ENCODE measurements at regions not wholly inside any gene's neighbourhood (a gene's known extent, or its start where the extent isn't known, plus 50 kb on each side); places are given as distances from the start of the nearest gene placed in this dataset.
"Not testable (repeated sequence)": the region's sequence is repeated elsewhere in the genome, so short reads cannot be mapped to it uniquely, and the experiment has no call there.

DNA sequence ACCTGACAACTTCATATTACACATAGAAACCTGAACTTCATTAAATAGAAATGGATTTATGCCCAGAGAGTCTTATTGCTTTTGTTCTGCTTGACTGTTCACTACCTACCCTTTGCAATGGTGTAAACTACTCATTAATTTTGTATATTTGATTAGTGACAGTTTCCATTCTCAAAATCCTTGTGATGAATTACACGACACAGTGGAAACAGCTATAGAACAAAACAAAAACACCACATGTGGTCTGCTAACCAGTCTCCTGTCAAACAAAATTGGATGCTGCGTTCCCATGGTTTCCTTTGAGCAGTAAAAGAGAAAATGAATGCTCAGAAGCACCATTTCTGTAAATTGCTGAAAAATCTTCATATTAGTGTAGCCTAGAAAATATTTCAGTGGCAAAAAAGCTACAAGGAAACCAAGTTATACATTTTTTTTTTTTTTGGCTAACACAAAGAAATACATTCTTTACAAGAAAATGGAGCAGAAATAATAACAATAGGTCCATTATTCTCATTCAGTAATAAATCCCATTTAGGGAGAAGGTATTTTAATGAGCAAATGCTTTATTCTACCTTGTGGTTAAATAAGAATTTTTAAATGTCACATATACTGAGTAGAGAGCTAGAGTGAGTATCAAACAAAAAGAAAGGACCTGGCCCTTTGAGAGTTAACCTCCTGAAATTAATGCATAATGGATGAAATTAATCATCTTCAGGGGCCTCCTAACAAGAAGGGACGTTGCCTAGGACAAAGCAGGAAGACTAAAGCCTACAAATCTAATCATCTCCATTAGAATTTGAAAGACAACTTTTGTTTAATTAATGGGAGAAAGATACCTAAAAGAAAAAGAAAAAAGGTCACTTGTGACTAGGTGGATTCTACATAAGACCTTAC lies 355.1 kb upstream of the ZC3H15 start:
- DNase-seq (no peak), ATAC-seq (no peak)
- Mint-ChIP-seq H3K36me3 (ENCODE audit: insufficient read depth) (no peaks in the 10 kb centered on the region), H3K27me3 (ENCODE audit: low read depth) (no peaks in the 10 kb centered on the region), H3K4me3 (no peak overlapping the region), H3K4me1 (ENCODE audit: low read depth) (no peaks in the 10 kb centered on the region), H3K9me3 (no peaks in the 10 kb centered on the region)

DNA sequence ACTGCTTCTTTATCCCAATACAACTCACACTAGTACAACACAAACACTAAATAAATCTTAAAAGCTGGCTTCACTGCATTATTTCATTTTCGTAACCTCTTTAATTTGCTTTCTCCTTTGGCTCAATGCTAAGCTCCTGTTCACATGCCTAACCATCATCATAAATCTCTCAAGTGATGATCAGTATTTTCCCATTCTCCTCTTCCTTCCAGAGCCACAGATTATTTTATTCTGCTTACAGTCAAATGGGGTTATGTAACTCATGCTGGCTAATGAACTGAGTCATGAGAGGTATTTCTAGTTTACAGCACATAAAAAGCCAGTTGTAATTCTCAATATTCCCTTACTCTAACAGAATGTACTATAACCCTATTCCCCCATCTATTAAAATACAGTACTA lies 350.4 kb upstream of the ZC3H15 start:
- Mint-ChIP-seq H3K36me3 (ENCODE audit: insufficient read depth) (no peaks in the 10 kb centered on the region), H3K9me3 (peaks cover 4% of the 10 kb centered on the region), H3K4me1 (ENCODE audit: low read depth) (no peaks in the 10 kb centered on the region), H3K27me3 (ENCODE audit: low read depth) (no peaks in the 10 kb centered on the region), H3K4me3 (no peak overlapping the region)
- no peak for DNase-seq
- ATAC-seq: no peak

DNA sequence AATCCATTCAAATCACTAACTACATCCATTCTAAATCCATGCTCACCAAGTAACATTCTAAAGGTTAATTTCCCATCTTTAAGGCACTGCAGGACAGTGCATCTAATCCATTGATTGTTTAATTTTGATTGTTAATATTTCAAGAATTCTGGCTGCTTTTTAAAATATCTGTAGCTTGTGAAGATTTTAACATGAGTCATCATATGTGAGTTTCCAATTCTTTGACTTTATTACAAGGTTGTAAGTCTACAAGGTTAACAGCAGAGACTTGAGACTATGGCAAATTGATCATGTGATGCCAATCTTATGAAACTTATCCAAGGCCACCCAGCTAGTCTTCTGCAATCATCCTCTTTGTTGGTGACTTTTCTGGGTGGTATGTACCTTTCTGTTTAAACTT lies 349.2 kb upstream of the ZC3H15 start:
- H3K27me3 Mint-ChIP-seq (ENCODE audit: low read depth): no peaks in the 10 kb centered on the region
- no peak for ATAC-seq

DNA sequence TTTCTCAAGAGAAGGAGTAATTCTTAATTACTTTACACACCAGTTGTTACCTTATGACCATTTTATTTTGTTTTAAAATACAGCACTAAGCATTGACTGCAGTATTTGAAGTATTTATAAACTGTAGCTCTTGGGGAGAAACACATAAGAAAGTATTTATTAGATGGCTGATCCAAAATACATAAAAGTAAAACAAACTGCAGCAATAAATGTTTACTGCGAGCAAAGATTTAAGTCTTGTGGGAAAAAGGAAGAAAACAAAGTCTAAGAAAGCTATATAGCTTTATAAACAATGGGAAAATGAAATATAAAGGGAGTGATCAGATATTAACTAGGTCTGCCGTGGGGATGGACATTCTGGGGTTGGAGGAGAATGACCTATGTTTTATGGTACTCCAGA lies 347.2 kb upstream of the ZC3H15 start:
- no peak for DNase-seq
- H3K4me3 Mint-ChIP-seq: no peak overlapping the region
- H3K9me3 Mint-ChIP-seq: peaks cover 4% of the 10 kb centered on the region
- no peaks in the 10 kb centered on the region for H3K27me3 Mint-ChIP-seq (ENCODE audit: low read depth)
- no peaks in the 10 kb centered on the region for H3K4me1 Mint-ChIP-seq (ENCODE audit: low read depth)
- no peaks in the 10 kb centered on the region for H3K36me3 Mint-ChIP-seq (ENCODE audit: insufficient read depth)
- ATAC-seq: no peak

More for the DNA sequence above, 349.2 kb upstream of the ZC3H15 start:
- Mint-ChIP-seq H3K4me1 (ENCODE audit: low read depth) (no peaks in the 10 kb centered on the region), H3K9me3 (peaks cover 4% of the 10 kb centered on the region), H3K4me3 (no peak overlapping the region), H3K36me3 (ENCODE audit: insufficient read depth) (no peaks in the 10 kb centered on the region)
- DNase-seq: no peak

DNA sequence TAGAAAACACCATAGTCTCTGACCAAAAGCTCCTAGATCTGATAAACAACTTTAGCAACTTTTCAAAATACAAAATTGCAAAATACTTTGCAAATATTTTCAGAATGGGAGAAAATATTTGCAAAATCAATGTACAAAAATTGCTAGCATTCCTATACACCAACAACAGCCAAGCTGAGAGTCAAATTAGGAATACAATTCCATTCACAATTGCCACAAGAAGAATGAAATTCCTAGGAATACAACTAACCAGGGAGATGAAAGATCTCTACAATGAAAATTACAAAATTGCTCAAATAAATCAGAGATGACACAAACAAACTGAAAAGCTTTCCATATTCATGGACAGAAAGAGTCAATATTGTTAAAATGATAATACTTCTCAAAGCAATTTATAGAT lies 327.0 kb upstream of the ZC3H15 start:
- Mint-ChIP-seq H3K36me3 (ENCODE audit: insufficient read depth) (peaks cover 15% of the 10 kb centered on the region), H3K9me3 (peaks cover 53% of the 10 kb centered on the region), H3K27me3 (ENCODE audit: low read depth) (no peaks in the 10 kb centered on the region), H3K4me3 (no peak overlapping the region), H3K4me1 (ENCODE audit: low read depth) (no peaks in the 10 kb centered on the region)
- DNase-seq (no peak), ATAC-seq (no peak)

DNA sequence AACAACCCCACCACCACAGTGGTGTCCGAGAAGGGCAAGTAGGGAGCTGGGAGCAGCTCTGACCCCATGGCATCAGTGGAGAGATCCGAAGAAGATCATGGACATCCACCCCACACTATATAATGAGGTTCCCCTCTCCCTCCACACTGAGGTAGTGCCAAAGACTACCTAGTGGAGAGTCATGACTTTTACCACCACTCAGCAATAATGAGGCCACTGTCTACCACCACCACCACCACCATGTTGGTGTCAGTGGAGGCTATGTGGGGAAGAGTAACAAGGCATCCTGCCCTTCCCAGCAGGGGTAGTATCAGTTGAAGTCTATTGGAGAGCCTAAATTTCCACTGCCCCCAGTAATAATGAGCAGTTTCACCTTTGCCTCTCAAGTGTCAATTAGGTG lies 321.7 kb upstream of the ZC3H15 start:
- Mint-ChIP-seq H3K9me3 (peaks cover 26% of the 10 kb centered on the region), H3K4me1 (ENCODE audit: low read depth) (no peaks in the 10 kb centered on the region), H3K4me3 (no peak overlapping the region), H3K36me3 (ENCODE audit: insufficient read depth) (peaks cover 5% of the 10 kb centered on the region), H3K27me3 (ENCODE audit: low read depth) (no peaks in the 10 kb centered on the region)
- no peak for DNase-seq
- ATAC-seq: no peak

DNA sequence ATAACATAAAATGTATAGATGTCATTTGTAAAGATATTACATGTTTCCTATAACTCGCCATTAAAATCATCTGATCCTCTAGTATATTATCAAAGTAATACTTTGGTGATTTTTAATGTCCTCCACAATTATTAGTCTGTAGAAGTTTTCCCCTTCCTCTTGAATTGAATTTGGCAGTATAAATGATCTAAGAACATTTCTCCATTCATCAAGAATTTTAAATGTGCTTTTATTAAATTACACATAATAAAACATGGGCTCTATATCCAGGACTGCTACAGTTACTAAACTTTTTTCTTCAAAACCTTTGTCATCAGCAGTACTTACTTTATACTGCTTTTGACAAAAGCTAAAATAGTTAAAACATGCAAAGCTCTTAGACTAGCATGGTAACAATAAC lies 315.4 kb upstream of the ZC3H15 start:
- Mint-ChIP-seq H3K27me3 (ENCODE audit: low read depth) (no peaks in the 10 kb centered on the region), H3K4me1 (ENCODE audit: low read depth) (no peaks in the 10 kb centered on the region), H3K4me3 (no peak overlapping the region), H3K36me3 (ENCODE audit: insufficient read depth) (peaks cover 1% of the 10 kb centered on the region), H3K9me3 (peaks cover 5% of the 10 kb centered on the region)
- DNase-seq (no peak), ATAC-seq (no peak)

DNA sequence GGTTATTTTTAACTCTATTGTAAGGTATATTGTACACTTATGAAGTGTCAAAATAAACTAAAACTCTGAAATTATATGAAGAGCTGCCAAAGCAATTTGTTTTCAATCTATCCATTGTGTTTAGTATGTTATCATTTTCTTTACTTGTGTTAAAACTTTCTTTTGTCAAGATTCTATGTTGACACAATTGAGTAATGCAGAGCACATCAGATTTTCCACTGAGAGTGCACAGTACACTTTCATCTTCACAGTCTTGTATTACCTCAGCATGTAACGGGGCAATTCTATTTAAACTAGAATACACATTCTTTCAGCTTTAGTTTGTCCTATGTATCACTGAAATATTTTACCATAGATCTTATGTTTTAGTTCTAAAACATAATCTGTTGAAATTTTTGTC lies 304.4 kb upstream of the ZC3H15 start:
- Mint-ChIP-seq H3K36me3 (ENCODE audit: insufficient read depth) (peaks cover 3% of the 10 kb centered on the region), H3K27me3 (ENCODE audit: low read depth) (no peaks in the 10 kb centered on the region), H3K4me1 (ENCODE audit: low read depth) (no peaks in the 10 kb centered on the region), H3K4me3 (no peak overlapping the region), H3K9me3 (no peaks in the 10 kb centered on the region)
- DNase-seq (no peak), ATAC-seq (no peak)

DNA sequence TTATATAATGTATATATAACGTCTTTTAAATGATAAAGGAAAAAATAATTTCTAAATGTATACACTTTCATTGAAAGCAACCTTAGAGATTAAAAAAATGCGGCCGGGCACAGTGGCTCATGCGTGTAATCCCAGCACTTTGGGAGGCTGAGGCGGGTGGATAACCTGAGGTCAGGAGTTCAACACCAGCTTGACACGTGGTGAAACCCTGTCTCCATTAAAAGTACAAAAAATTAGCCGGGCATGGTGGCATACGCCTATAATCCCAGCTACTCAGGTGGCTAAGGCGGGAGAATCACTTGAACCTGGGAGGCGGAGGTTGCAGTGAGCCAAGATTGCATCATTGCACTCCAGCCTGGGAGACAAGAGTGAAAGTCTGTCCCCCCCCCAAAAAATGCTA lies 303.7 kb upstream of the ZC3H15 start:
- H3K27me3 Mint-ChIP-seq (ENCODE audit: low read depth); H3K4me1 Mint-ChIP-seq (ENCODE audit: low read depth); DNase-seq; ATAC-seq; H3K36me3 Mint-ChIP-seq (ENCODE audit: insufficient read depth); H3K9me3 Mint-ChIP-seq; H3K4me3 Mint-ChIP-seq: not testable (repeated sequence)

DNA sequence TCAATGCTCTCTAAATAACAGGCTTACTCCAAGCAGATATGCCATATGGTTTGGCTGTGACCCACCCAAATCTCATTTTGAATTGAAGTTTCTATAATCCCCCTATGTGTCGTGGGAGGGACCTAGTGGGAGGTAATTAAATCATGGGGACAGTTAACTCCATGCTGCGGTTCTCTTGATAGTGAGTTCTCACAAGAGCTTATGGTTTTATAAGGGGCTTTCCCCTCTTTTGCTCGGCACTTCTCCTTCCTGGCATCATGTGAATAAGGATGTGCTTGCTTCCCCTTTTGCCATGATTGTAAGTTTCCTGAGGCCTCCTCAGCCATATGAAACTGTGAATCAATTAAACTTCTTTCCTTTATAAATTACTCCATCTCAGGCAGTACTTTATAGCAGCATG lies 302.7 kb upstream of the ZC3H15 start:
- Mint-ChIP-seq H3K27me3 (ENCODE audit: low read depth) (no peaks in the 10 kb centered on the region), H3K9me3 (no peaks in the 10 kb centered on the region), H3K36me3 (ENCODE audit: insufficient read depth) (peaks cover 3% of the 10 kb centered on the region), H3K4me1 (ENCODE audit: low read depth) (no peaks in the 10 kb centered on the region), H3K4me3 (no peak overlapping the region)
- DNase-seq (no peak), ATAC-seq (no peak)

DNA sequence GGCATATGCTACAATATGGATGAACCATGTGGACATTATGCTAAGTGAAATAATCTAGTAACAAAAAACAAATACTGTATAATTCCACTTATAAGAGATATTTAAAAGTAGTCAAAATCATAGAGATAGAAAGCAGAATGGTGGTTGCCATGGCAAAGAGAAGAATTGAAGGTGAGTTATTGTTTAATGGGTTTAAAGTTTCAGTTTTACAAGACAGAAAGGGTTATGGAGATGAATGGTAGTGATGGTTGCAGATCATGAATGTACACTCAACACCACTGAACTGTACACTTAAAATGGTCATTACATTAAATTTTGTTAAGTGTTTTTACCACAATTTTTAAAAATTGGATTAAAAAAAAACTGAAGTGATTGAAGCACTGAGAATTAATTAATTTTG lies 298.2 kb upstream of the ZC3H15 start:
- Mint-ChIP-seq H3K27me3 (ENCODE audit: low read depth) (no peaks in the 10 kb centered on the region), H3K4me3 (no peak overlapping the region), H3K36me3 (ENCODE audit: insufficient read depth) (peaks cover 3% of the 10 kb centered on the region), H3K9me3 (peaks cover 4% of the 10 kb centered on the region), H3K4me1 (ENCODE audit: low read depth) (no peaks in the 10 kb centered on the region)
- DNase-seq (no peak), ATAC-seq (no peak)

DNA sequence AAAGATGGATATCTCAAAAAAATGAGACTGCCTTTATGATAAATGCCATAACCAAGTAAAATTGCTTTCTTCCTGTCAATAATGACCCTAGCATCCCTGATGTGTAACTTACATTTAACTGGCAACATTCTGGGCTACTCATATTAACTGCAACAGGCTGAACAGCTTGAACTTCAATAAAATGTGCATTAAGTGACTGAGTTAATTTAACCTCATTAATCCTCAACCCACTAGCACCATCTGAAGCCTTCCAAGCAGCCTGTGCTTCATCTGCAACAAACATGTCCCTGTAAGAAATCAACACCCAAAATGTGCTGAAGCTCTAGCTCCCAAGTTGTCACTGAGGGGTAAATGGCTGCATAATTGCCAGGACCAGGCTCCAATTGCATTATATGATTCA lies 296.2 kb upstream of the ZC3H15 start:
- Mint-ChIP-seq H3K4me1 (ENCODE audit: low read depth) (no peaks in the 10 kb centered on the region), H3K27me3 (ENCODE audit: low read depth) (no peaks in the 10 kb centered on the region)

DNA sequence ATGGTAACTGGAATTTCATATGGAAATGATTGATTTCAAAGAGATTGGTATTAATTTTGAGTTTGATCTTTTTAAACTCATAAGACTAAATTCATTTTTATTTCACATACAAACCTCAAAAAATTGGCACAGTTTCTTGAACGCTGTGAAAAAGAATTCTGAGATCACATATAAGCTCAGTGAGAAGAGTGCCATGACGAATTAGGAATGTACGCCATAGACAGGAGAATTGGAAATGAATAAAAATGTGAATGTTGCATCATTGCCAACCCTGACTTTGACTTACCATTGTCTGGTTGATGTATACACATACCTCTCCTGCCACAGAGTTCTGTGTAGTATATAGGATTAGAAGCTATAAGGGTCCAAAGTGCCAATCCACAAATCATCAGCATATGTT lies 290.4 kb upstream of the ZC3H15 start:
- Mint-ChIP-seq H3K27me3 (ENCODE audit: low read depth) (no peaks in the 10 kb centered on the region), H3K4me1 (ENCODE audit: low read depth) (no peaks in the 10 kb centered on the region), H3K36me3 (ENCODE audit: insufficient read depth) (peaks cover 2% of the 10 kb centered on the region), H3K9me3 (no peaks in the 10 kb centered on the region), H3K4me3 (no peak overlapping the region)
- no peak for DNase-seq
- ATAC-seq: no peak

More for the DNA sequence above, 296.2 kb upstream of the ZC3H15 start:
- H3K4me3 Mint-ChIP-seq: no peak overlapping the region
- no peak for ATAC-seq
- H3K9me3 Mint-ChIP-seq: peaks cover 4% of the 10 kb centered on the region
- H3K36me3 Mint-ChIP-seq (ENCODE audit: insufficient read depth): peaks cover 3% of the 10 kb centered on the region
- DNase-seq: no peak

DNA sequence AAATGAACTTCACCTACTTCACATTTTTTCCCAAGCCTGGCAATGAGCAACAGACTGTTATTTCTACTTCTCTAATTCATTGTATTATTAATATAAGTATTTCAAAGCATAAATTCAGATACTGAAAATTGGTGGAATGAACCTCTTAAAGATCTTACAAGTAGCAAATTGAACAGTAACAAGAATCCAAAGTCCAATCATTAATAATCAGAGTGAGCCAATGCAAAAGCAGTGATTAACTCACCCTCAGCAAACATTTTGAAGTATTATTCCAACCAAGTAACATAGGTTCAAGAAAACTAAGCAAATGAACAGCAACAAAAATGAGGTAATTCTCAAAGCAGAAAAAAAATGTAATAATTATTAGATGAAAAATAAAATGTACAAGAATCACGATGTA lies 288.1 kb upstream of the ZC3H15 start:
- Mint-ChIP-seq H3K4me3 (no peak overlapping the region), H3K27me3 (ENCODE audit: low read depth) (no peaks in the 10 kb centered on the region), H3K9me3 (no peaks in the 10 kb centered on the region), H3K36me3 (ENCODE audit: insufficient read depth) (no peaks in the 10 kb centered on the region), H3K4me1 (ENCODE audit: low read depth) (no peaks in the 10 kb centered on the region)
- no peak for DNase-seq
- no peak for ATAC-seq

DNA sequence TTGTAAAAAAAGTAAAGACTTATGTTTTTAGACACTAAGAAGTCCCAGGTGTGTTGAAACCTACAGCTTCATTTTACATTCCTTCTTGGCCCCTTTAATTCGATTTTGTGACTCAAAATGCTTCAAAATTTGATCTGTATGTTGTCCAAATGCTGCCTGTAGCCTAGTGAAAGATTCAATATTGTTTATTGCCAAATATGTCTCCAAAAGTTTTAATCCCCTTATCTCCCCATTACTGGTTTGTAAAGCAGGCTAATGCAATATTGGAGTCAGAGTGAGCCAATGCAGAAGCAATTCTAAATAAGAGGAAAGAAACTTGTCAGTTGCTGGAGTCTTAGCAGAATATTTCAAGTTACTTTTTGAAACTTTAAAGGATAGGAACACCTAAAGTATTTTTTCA lies 287.0 kb upstream of the ZC3H15 start:
- DNase-seq (no peak), ATAC-seq (no peak)
- H3K4me1 Mint-ChIP-seq (ENCODE audit: low read depth): no peaks in the 10 kb centered on the region
- no peaks in the 10 kb centered on the region for H3K9me3 Mint-ChIP-seq
- no peak overlapping the region for H3K4me3 Mint-ChIP-seq
- H3K36me3 Mint-ChIP-seq (ENCODE audit: insufficient read depth): no peaks in the 10 kb centered on the region
- H3K27me3 Mint-ChIP-seq (ENCODE audit: low read depth): no peaks in the 10 kb centered on the region
